H1 (cell line): ENCODE measurements at regions not wholly inside any gene's neighbourhood (a gene's known extent, or its start where the extent isn't known, plus 50 kb on each side); places are given as distances from the start of the nearest gene placed in this dataset.

Experiments used
- CTCF ChIA-PET: fragments of 300-600 bp; sonication (Branson Sonifier 250); formaldehyde crosslinking; loops from one replicate; lab custom pipeline; 2021; ENCODE audit not compliant: partially characterized antibody; lab: Charles Lee
- POLR2A ChIA-PET: fragments of 300-600 bp; sonication (Branson Sonifier 250); formaldehyde crosslinking; loops from one replicate; lab custom pipeline; 2021; ENCODE audit warnings: inconsistent platforms; ENCODE audit not compliant: partially characterized antibody; lab: Charles Lee
- DNase-seq, 2 experiments: peaks; one replicate each; pipeline versions ENCODE4 v3.0.0 to v3.0.0-alpha.2; 2010 to 2022; ENCODE audit warnings: low spot score in 2 of 2, low read depth in 1 of 2, mixed read lengths in 1 of 2
- FAIRE-seq: peaks from 2 replicates; lab custom pipeline; 2011; peaks lifted over from hg19 to GRCh38; lab: Jason Lieb, UNC
- H2AFZ ChIP-seq: 2 replicates; pipeline ENCODE4 v1.8.1; 2012; ENCODE audit warnings: low read length, inconsistent platforms
- H2AK5ac ChIP-seq: 2 replicates; pipeline ENCODE4 v1.6.1; 2013; ENCODE audit warnings: low read depth, low read length
- H2BK120ac ChIP-seq: replicated peaks from 2 replicates; pipeline ENCODE3; 2013; ENCODE audit warnings: low read depth, low read length, inconsistent platforms
- H2BK12ac ChIP-seq: 2 replicates; pipeline ENCODE4 v1.6.1; 2013; ENCODE audit warnings: low read depth, low read length
- H2BK15ac ChIP-seq: 2 replicates; pipeline ENCODE4 v1.6.1; 2013; ENCODE audit warnings: low read length
- H2BK20ac ChIP-seq: 2 replicates; pipeline ENCODE4 v1.6.1; 2013; ENCODE audit warnings: low read length
- H2BK5ac ChIP-seq: 2 replicates; pipeline ENCODE4 v1.6.1; 2013; ENCODE audit warnings: low read depth, low read length
- H3K14ac ChIP-seq: 2 replicates; pipeline ENCODE4 v1.6.1; 2013; ENCODE audit warnings: inconsistent platforms; ENCODE audit not compliant: insufficient read length
- H3K18ac ChIP-seq: 2 replicates; pipeline ENCODE4 v1.6.1; 2013; ENCODE audit warnings: low read length; ENCODE audit errors: extremely low read depth
- H3K23ac ChIP-seq: 2 replicates; pipeline ENCODE4 v1.6.1; 2013; ENCODE audit warnings: inconsistent platforms; ENCODE audit not compliant: insufficient read length
- H3K23me2 ChIP-seq: 2 replicates; pipeline ENCODE4 v1.6.1; 2013; ENCODE audit warnings: low read depth, low read length
- H3K27ac ChIP-seq: 2 replicates; pipeline ENCODE4 v1.6.1; 2011; ENCODE audit warnings: low read depth, low read length, inconsistent platforms
- H3K27me3 ChIP-seq, 4 experiments: replicated peaks in 1 of 4; 1 replicate in 1 of 4; 2 replicates in 3 of 4; pipeline versions ENCODE4 v1.6.1 to v1.8.1; 2011 to 2013; ENCODE audit warnings: low read length in 3 of 4, mild to moderate bottlenecking in 3 of 4, inconsistent platforms in 2 of 4, mixed read lengths in 2 of 4, moderate library complexity in 1 of 4; ENCODE audit not compliant: control insufficient read depth in 3 of 4, insufficient read depth in 3 of 4; ENCODE audit errors: extremely low read depth in 1 of 4
- H3K36me3 ChIP-seq, 4 experiments: 2 replicates each; pipeline versions ENCODE4 v1.6.1 to v1.8.1; 2011 to 2013; ENCODE audit warnings: mild to moderate bottlenecking in 4 of 4, low read length in 3 of 4, moderate library complexity in 2 of 4, control low read depth in 1 of 4, inconsistent platforms in 1 of 4; ENCODE audit not compliant: insufficient read depth in 4 of 4, control insufficient read depth in 2 of 4
- H3K4ac ChIP-seq: replicated peaks from 2 replicates; pipeline ENCODE3; 2013; ENCODE audit warnings: low read length, low read depth, mixed read lengths, inconsistent platforms; ENCODE audit not compliant: insufficient read length
- H3K4me1 ChIP-seq, 4 experiments: replicated peaks in 1 of 4; 1 replicate in 1 of 4; 2 replicates in 3 of 4; pipeline versions ENCODE4 v1.6.1 to v1.8.1; 2011 to 2013; ENCODE audit warnings: low read length in 3 of 4, inconsistent platforms in 2 of 4, mixed read lengths in 1 of 4; ENCODE audit not compliant: insufficient read depth in 4 of 4, control insufficient read depth in 3 of 4
- H3K4me2 ChIP-seq, 2 experiments: 2 replicates each; pipeline versions ENCODE4 v1.6.1 to v1.8.1; 2011 to 2013; ENCODE audit warnings: low read depth in 2 of 2, low read length in 2 of 2, control low read depth in 1 of 2, inconsistent platforms in 1 of 2, mild to moderate bottlenecking in 1 of 2; ENCODE audit not compliant: insufficient read depth in 1 of 2
- H3K4me3 ChIP-seq, 4 experiments: fragments of 200-600, 300-600 bp in 1 of 4; sonication (generic), shearing (Covaris generic), sonication (Bioruptor Twin) in 1 of 4; 2 replicates each; pipeline versions ENCODE4 v1.5.1 to v1.8.1; 2011 to 2016; ENCODE audit warnings: low read length in 4 of 4, low read depth in 3 of 4, control low read depth in 2 of 4, inconsistent platforms in 2 of 4, mild to moderate bottlenecking in 2 of 4, mixed read lengths in 1 of 4, moderate library complexity in 1 of 4; ENCODE audit not compliant: insufficient read depth in 2 of 4; ENCODE audit errors: extremely low read depth in 1 of 4
- H3K56ac ChIP-seq: replicated peaks from 2 replicates; pipeline ENCODE3; 2013; ENCODE audit warnings: low read depth, mild to moderate bottlenecking, mixed read lengths, low read length, inconsistent platforms; ENCODE audit not compliant: insufficient read length
- H3K79me1 ChIP-seq: 2 replicates; pipeline ENCODE4 v1.6.1; 2013; ENCODE audit warnings: low read depth, low read length, control low read depth
- H3K79me2 ChIP-seq, 2 experiments: 2 replicates each; pipeline versions ENCODE4 v1.6.1 to v1.8.1; 2012 to 2013; ENCODE audit warnings: low read length in 2 of 2, mild to moderate bottlenecking in 2 of 2, inconsistent platforms in 1 of 2; ENCODE audit not compliant: insufficient read depth in 2 of 2, control insufficient read depth in 1 of 2
- H3K9ac ChIP-seq, 4 experiments: replicated peaks in 1 of 4; 1 replicate in 1 of 4; 2 replicates in 3 of 4; pipeline versions ENCODE4 v1.6.1 to v1.8.1; 2011 to 2013; ENCODE audit warnings: low read depth in 3 of 4, low read length in 3 of 4, control low read depth in 2 of 4, mild to moderate bottlenecking in 2 of 4, moderate library complexity in 2 of 4, inconsistent platforms in 1 of 4; ENCODE audit errors: extremely low read depth in 1 of 4
- H3K9me3 ChIP-seq, 2 experiments: 2 replicates each; pipeline versions ENCODE4 v1.6.1 to v1.8.1; 2012 to 2013; ENCODE audit warnings: mild to moderate bottlenecking in 2 of 2, moderate library complexity in 2 of 2, control low read depth in 1 of 2, inconsistent platforms in 1 of 2, low read depth in 1 of 2, low read length in 1 of 2, mixed read lengths in 1 of 2; ENCODE audit not compliant: insufficient read depth in 2 of 2
- H4K20me1 ChIP-seq, 2 experiments: replicated peaks in 1 of 2; 2 replicates each; pipeline versions ENCODE3 to v1.8.1; 2011 to 2013; ENCODE audit warnings: inconsistent platforms in 2 of 2, low read length in 2 of 2, mild to moderate bottlenecking in 1 of 2; ENCODE audit not compliant: insufficient read depth in 2 of 2, control insufficient read depth in 1 of 2
- H4K5ac ChIP-seq: 2 replicates; pipeline ENCODE4 v1.6.1; 2013; ENCODE audit warnings: low read length, low read depth, mixed read lengths, inconsistent platforms; ENCODE audit not compliant: insufficient read length
- H4K8ac ChIP-seq: 2 replicates; pipeline ENCODE4 v1.8.0; 2013; ENCODE audit warnings: mild to moderate bottlenecking, moderate library complexity, low read length, inconsistent platforms; ENCODE audit not compliant: insufficient read depth; ENCODE audit errors: extremely low read depth
- H4K91ac ChIP-seq: replicated peaks from 2 replicates; pipeline ENCODE3; 2013; ENCODE audit warnings: low read length, mixed read lengths, inconsistent platforms; ENCODE audit not compliant: insufficient read length
- BACH1 ChIP-seq: IDR thresholded peaks from 2 replicates; pipeline ENCODE4 v1.6.1; 2012; ENCODE audit warnings: low read length, improper control_type of control experiment
- CBX8 ChIP-seq: fragments of 300-800, 300-1000 bp; sonication (generic); IDR thresholded peaks from 2 replicates; pipeline ENCODE4 v1.7.1; 2016; ENCODE audit warnings: low read depth, low read length, borderline replicate concordance
- EGR1 ChIP-seq: IDR thresholded peaks from 2 replicates; pipeline ENCODE4 v1.6.1; 2011; ENCODE audit warnings: low read depth, low read length, borderline replicate concordance
- KDM5A ChIP-seq: fragments of 200-600 bp; IDR thresholded peaks from 2 replicates; pipeline ENCODE4 v1.7.1; 2012; ENCODE audit warnings: mild to moderate bottlenecking, low read length, inconsistent platforms, mixed read lengths
- SP1 ChIP-seq: IDR thresholded peaks from 2 replicates; pipeline ENCODE4 v1.6.1; 2011; ENCODE audit warnings: low read depth, low read length
- WGBS, 2 experiments: shearing (Covaris generic) in 1 of 2; methylation state at CpG; one replicate each; pipeline versions ENCODE4 v1.1.6 to v1.1.7; 2013 to 2015; ENCODE audit warnings: low lambda C conversion rate in 2 of 2, mixed read lengths in 2 of 2, inconsistent platforms in 1 of 2, low coverage in 1 of 2, missing lambda C conversion rate in 1 of 2; ENCODE audit not compliant: insufficient replicate concordance in 2 of 2, insufficient coverage in 1 of 2, insufficient read length in 1 of 2; ENCODE audit errors: extremely low coverage in 1 of 2, missing lambda C conversion rate in 1 of 2; 5-methylcytosine and 5-hydroxymethylcytosine counted together

GRCh38 chr22:22986008-22986407, 84.3 kb upstream of the GNAZ start:
- H3K18ac ChIP-seq = no peak overlapping the region
- no peak for DNase-seq
- no peak overlapping the region for H3K4me3 ChIP-seq
- no peak overlapping the region for H3K4me2 ChIP-seq
- no peak overlapping the region for H3K27ac ChIP-seq
- no peaks in the 10 kb centered on the region for H3K79me1 ChIP-seq
- peaks cover 0 to 2% (median 1%) of the 10 kb centered on the region in 4 experiments; a peak in 2 of 7 replicates for H3K27me3 ChIP-seq
- POLR2A ChIA-PET = no interaction called here
- H3K23me2 ChIP-seq = no peaks in the 10 kb centered on the region
- H3K14ac ChIP-seq = no peak overlapping the region
- no peak overlapping the region for H3K23ac ChIP-seq
- no peak overlapping the region for H4K8ac ChIP-seq
- no peak overlapping the region for H2AFZ ChIP-seq
- H4K5ac ChIP-seq = no peak overlapping the region
- no peaks in the 10 kb centered on the region for H3K36me3 ChIP-seq
- no peaks in the 10 kb centered on the region for H4K20me1 ChIP-seq
- no peak overlapping the region for H2BK5ac ChIP-seq
- no peaks in the 10 kb centered on the region for H3K4me1 ChIP-seq
- no peak for FAIRE-seq
- no peak overlapping the region for H2BK120ac ChIP-seq
- CTCF ChIA-PET = no interaction called here
- no peaks in the 10 kb centered on the region for H3K79me2 ChIP-seq
- H3K4ac ChIP-seq = no peak overlapping the region
- H2AK5ac ChIP-seq = no peak overlapping the region
- H4K91ac ChIP-seq = no peak overlapping the region
- H3K56ac ChIP-seq = no peak overlapping the region
- no peak overlapping the region for H3K9ac ChIP-seq
- no peak overlapping the region for H2BK20ac ChIP-seq
- no peak overlapping the region for H2BK12ac ChIP-seq
- peaks cover 41 to 50% of the 10 kb centered on the region in 2 experiments for H3K9me3 ChIP-seq
- 54% methylated on average over 2 of the region's 2 CpGs; no CpG with 5 or more reads in 1 of the 2 experiments for WGBS, 2 experiments
- TF ChIP-seq BACH1 (no peak), KDM5A (no peak), SP1 (no peak), CBX8 (no peak), EGR1 (no peak)
- H2BK15ac ChIP-seq = no peak overlapping the region
